HepG2 (cell line): ENCODE measurements at regions not wholly inside any gene's neighbourhood (a gene's known extent, or its start where the extent isn't known, plus 50 kb on each side); places are given as distances from the start of the nearest gene placed in this dataset.

ENCODE experiments used
- ATAC-seq: fragments of 200-7000 bp; cut with Tn5 transposase; 3 replicates; pipeline ENCODE4 v1.9.1; 2020; ENCODE audit warnings: mild to moderate bottlenecking, moderate library complexity
- BruUV-seq: library from RNA; stranded (reverse); fragments of 400-500 nt; replicated peaks from 2 replicates; lab custom pipeline; 2021; lab: Mats Ljungman, UMichigan
- CTCF ChIA-PET: fragments of 300-600 bp; formaldehyde crosslinking; extraction: SDS; loops from one replicate; lab custom pipeline; 2021; ENCODE audit warnings: low total read pairs, inconsistent platforms, low intra/inter-chr PET ratio; lab: Yijun Ruan, JAX
- POLR2A ChIA-PET: fragments of 350-600 bp; sonication (Branson Sonifier 250); formaldehyde crosslinking; loops from one replicate; lab custom pipeline; 2020; ENCODE audit warnings: antibody characterized with exemption, inconsistent platforms; lab: Yijun Ruan, JAX
- DNase-seq: peaks from one replicate; pipeline ENCODE4 v3.0.0-alpha.2; 2015; ENCODE audit warnings: low spot score
- FAIRE-seq: peaks from 3 replicates; lab custom pipeline; 2011; peaks lifted over from hg19 to GRCh38; lab: Jason Lieb, UNC
- H2AFZ ChIP-seq: one replicate; pipeline ENCODE4 v1.6.1; 2011; ENCODE audit warnings: low read length, inconsistent platforms
- H3K27ac ChIP-seq: fragments of 300-600 bp; 3 replicates; pipeline ENCODE4 v1.8.0; 2011; ENCODE audit warnings: mixed run types, mild to moderate bottlenecking, mixed read lengths, low read length, inconsistent platforms; ENCODE audit not compliant: insufficient read depth; ENCODE audit errors: extremely low read length
- H3K27me3 ChIP-seq, 2 experiments: fragments of 200-600 bp in 1 of 2; 2 replicates in 1 of 2; 3 replicates in 1 of 2; pipeline versions ENCODE4 v1.6.0 to v1.8.0; 2011; ENCODE audit warnings: low read length in 2 of 2, mild to moderate bottlenecking in 2 of 2, moderate library complexity in 2 of 2, inconsistent platforms in 1 of 2; ENCODE audit not compliant: insufficient read depth in 2 of 2, control insufficient read depth in 1 of 2
- H3K36me3 ChIP-seq, 2 experiments: fragments of 200-600 bp in 1 of 2; replicated peaks in 1 of 2; 2 replicates in 1 of 2; 3 replicates in 1 of 2; pipeline versions ENCODE4 v1.5.1 to v1.8.0; 2011; ENCODE audit warnings: low read length in 2 of 2, inconsistent platforms in 1 of 2; ENCODE audit not compliant: insufficient read depth in 2 of 2, control insufficient read depth in 1 of 2
- H3K4me1 ChIP-seq: 2 replicates; pipeline ENCODE4 v1.5.1; 2012; ENCODE audit warnings: low read length, inconsistent platforms; ENCODE audit not compliant: insufficient read depth
- H3K4me2 ChIP-seq: 2 replicates; pipeline ENCODE4 v1.6.0; 2011; ENCODE audit warnings: low read depth, low read length, inconsistent platforms
- H3K4me3 ChIP-seq, 3 experiments: fragments of 200-600 bp in 1 of 3; sonication (generic), shearing (Covaris generic) in 1 of 3; replicated peaks in 1 of 3; 2 replicates each; pipeline ENCODE4 v1.5.1; 2011 to 2016; ENCODE audit warnings: low read length in 3 of 3, inconsistent platforms in 2 of 3, low read depth in 2 of 3, mild to moderate bottlenecking in 2 of 3, control low read depth in 1 of 3, mixed read lengths in 1 of 3; ENCODE audit not compliant: insufficient read depth in 1 of 3
- H3K79me2 ChIP-seq: one replicate; pipeline ENCODE4 v1.6.1; 2011; ENCODE audit warnings: low read length, inconsistent platforms; ENCODE audit not compliant: insufficient read depth
- H3K9ac ChIP-seq: 2 replicates; pipeline ENCODE4 v1.6.0; 2011; ENCODE audit warnings: mild to moderate bottlenecking, low read depth, low read length, inconsistent platforms; ENCODE audit not compliant: insufficient read depth
- H3K9me3 ChIP-seq: 2 replicates; pipeline ENCODE4 v1.5.1; 2012; ENCODE audit warnings: mild to moderate bottlenecking, low read length
- H4K20me1 ChIP-seq: 2 replicates; pipeline ENCODE4 v1.6.0; 2011; ENCODE audit warnings: inconsistent platforms, mild to moderate bottlenecking, low read length, moderate library complexity; ENCODE audit not compliant: insufficient read depth
- KMT2B ChIP-seq: IDR thresholded peaks from 2 replicates; pipeline ENCODE4 v1.6.1; 2016; ENCODE audit warnings: missing genetic modification reagents, missing compliant biosample characterization
- MNT ChIP-seq: fragments of 450-650 bp; IDR thresholded peaks from 2 replicates; pipeline ENCODE4 v1.6.1; 2016
- NFRKB ChIP-seq: fragments of 450-650 bp; IDR thresholded peaks from 2 replicates; pipeline ENCODE4 v1.6.1; 2017
- NFYB ChIP-seq: sonication (generic); formaldehyde crosslinking; IDR thresholded peaks from 2 replicates; pipeline ENCODE4 v1.4.0; 2020; ENCODE audit warnings: missing genetic modification reagents
- NPAS2 ChIP-seq: sonication (generic); formaldehyde crosslinking; IDR thresholded peaks from 2 replicates; pipeline ENCODE4 v1.8.0; 2022; ENCODE audit warnings: mild to moderate bottlenecking, missing genetic modification reagents, borderline replicate concordance
- SIN3B ChIP-seq: fragments of 150-350 bp; IDR thresholded peaks from 2 replicates; pipeline ENCODE4 v1.6.1; 2014; ENCODE audit warnings: low read length
- ZNF224 ChIP-seq: sonication (generic); formaldehyde crosslinking; IDR thresholded peaks from 2 replicates; pipeline ENCODE4 v1.5.0; 2020; ENCODE audit warnings: mild to moderate bottlenecking, missing genetic modification reagents
- ZNF597 ChIP-seq: sonication (generic); formaldehyde crosslinking; IDR thresholded peaks from 2 replicates; pipeline ENCODE4 v1.5.0; 2020; ENCODE audit warnings: missing genetic modification reagents
- ZNF614 ChIP-seq: IDR thresholded peaks from 2 replicates; pipeline ENCODE4 v1.6.1; 2018; ENCODE audit warnings: missing biosample characterization, missing genetic modification reagents, inconsistent platforms, borderline replicate concordance
- ZNF768 ChIP-seq: sonication (generic); formaldehyde crosslinking; IDR thresholded peaks from 2 replicates; pipeline ENCODE4 v1.4.0; 2020; ENCODE audit warnings: missing genetic modification reagents
- WGBS: methylation state at CpG from one replicate; pipeline ENCODE4 v1.1.6; 2017; ENCODE audit warnings: low lambda C conversion rate; 5-methylcytosine and 5-hydroxymethylcytosine counted together
- in situ Hi-C: cut with HindIII; loops from 2 replicates; pipeline ENCODE4 v1.10.0; 2017; ENCODE audit warnings: low pct_unique_long_range_greater_than_20kb; ENCODE audit not compliant: extremely low pct_ligation_motif_present
- intact Hi-C: fragments of 100-400 bp; cut with micrococcal nuclease; formaldehyde crosslinking; loops from one replicate; pipeline ENCODE4 v1.10.0; 2022; ENCODE audit not compliant: unreplicated experiment

GRCh38 chr18:10387399-10387798 lies 67.0 kb upstream of the APCDD1 start (continued):
- no peak for TF ChIP-seq ZNF597 (CRISPR knock-in tag)
- TF ChIP-seq SIN3B = no peak
- no peak for TF ChIP-seq NFRKB

- Histone ChIP-seq H4K20me1 (no peaks in the 10 kb centered on the region), H3K4me1 (no peaks in the 10 kb centered on the region), H3K9me3 (no peaks in the 10 kb centered on the region), H3K27me3 (peaks cover 0 to 2% of the 10 kb centered on the region in 2 experiments; a peak in 1 of 5 replicates), H3K79me2 (no peaks in the 10 kb centered on the region), H2AFZ (no peak overlapping the region), H3K9ac (no peak overlapping the region), H3K4me2 (no peak overlapping the region), H3K4me3 (no peak overlapping the region), H3K36me3 (no peaks in the 10 kb centered on the region), H3K27ac (no peak overlapping the region)
- ATAC-seq (no peak), DNase-seq (no peak), FAIRE-seq (no peak)
- ChIA-PET CTCF (no interaction called here), POLR2A (no interaction called here)
- whole genome bisulfite sequencing = 0% methylated on average over 2 of the region's 2 CpGs
- intact Hi-C loops = no loop called here
- TF ChIP-seq NFYB (CRISPR knock-in tag) = no peak
- TF ChIP-seq NPAS2 (CRISPR knock-in tag) = no peak
- no peak for TF ChIP-seq ZNF224 (CRISPR knock-in tag)
- no peak for TF ChIP-seq ZNF614
- peak; percentile 76 for TF ChIP-seq MNT
- no peak for TF ChIP-seq ZNF768
- no peak for TF ChIP-seq KMT2B (CRISPR knock-in tag)
- no TSS peak for BruUV-seq
- in situ Hi-C loops = no loop called here
Observed at GRCh38 chr18:10388373-10388772, 66.1 kb upstream of the APCDD1 start.
